Colonic mucosa (tissue), 4 donors: ENCODE measurements at regions not wholly inside any gene's neighbourhood (a gene's known extent, or its start where the extent isn't known, plus 50 kb on each side); places are given as distances from the start of the nearest gene placed in this dataset.

Source experiments
- DNase-seq: peaks from one replicate; pipeline ENCODE4 v3.0.0-alpha.2; 2020
- H3K27ac ChIP-seq: fragments of 200-600 bp; one replicate; pipeline ENCODE4 v1.8.0; 2021
- H3K27me3 ChIP-seq: fragments of 200-600 bp; one replicate; pipeline ENCODE4 v1.8.0; 2021
- H3K36me3 ChIP-seq: fragments of 200-600 bp; one replicate; pipeline ENCODE4 v1.8.0; 2021
- H3K4me1 ChIP-seq: fragments of 200-600 bp; one replicate; pipeline ENCODE4 v1.8.0; 2021; ENCODE audit warnings: mild to moderate bottlenecking
- H3K4me3 ChIP-seq: fragments of 200-600 bp; one replicate; pipeline ENCODE4 v1.8.0; 2021
- H3K9ac ChIP-seq, 2 donors: one replicate each; pipeline ENCODE4 v1.7.0; 2013; ENCODE audit warnings: control low read depth in 2 of 2, low read depth in 2 of 2, low read length in 2 of 2
- H3K9me3 ChIP-seq: fragments of 200-600 bp; one replicate; pipeline ENCODE4 v1.8.0; 2021
- intact Hi-C: fragments of 100-400 bp; cut with DNase I; formaldehyde crosslinking; loops from one replicate; pipeline ENCODE4 v1.14.1; 2022
- TF ChIP-seq, protein P1 (sequence below): fragments of 200-600 bp; IDR thresholded peaks from one replicate; pipeline ENCODE4 v1.8.0; 2022; ENCODE audit warnings: antibody characterized with exemption, mild to moderate bottlenecking
- donor health status: healthy.
- donor health status: DM: no; HTN: no; CAD: no.
- donor health status: DM: no; HTN: no; CAD: no.

DNA sequence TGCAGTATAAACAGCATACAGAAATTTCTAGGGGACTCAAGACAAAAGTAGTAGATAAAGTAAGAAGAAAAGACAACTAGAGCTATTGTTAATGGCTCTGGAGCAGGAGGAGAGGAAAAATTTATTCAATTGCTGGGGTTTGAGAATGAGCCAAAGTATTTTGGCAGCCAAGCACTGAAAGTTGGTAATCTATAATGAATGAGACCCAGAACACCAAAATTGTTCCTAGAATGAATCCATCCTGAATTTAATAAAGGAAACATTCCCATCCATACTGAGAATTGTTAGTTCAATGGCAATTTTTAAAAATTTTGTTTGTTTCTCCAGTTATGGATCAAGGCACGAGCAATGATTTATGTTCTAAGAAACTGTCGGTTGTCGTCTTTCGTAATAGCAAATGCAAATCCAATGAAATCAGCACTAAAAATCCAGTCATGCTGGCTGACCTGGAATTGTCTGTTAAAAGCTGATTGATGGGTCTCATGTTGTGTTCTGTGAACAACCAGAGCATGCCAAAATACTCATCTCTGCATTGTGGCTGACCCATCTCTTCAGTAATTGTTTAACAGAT, 170.9 kb upstream of the LMNTD1 start:
- H3K4me1 ChIP-seq: no peaks in the 10 kb centered on the region

DNA sequence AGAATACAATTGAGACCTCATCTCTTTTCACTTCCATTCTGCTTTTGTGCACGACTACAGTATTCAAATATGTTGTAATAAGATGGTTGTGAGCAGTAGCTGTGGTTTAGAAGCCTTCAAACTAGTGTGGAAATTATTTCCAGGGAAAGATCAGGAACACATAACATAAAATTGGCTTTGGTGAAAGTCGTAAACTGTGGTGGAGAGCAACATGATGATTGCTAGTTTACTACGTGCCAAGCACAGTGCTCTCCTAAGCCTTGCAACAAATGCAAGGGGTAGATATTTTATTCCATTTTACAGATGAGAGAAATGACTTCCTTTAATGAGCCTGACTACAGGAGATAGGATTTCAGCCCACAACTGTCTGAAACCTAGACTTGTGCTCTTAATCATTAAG, 172.4 kb upstream of the LMNTD1 start:
- intact Hi-C loops: no loop called here
- H3K27me3 ChIP-seq: no peaks in the 10 kb centered on the region
- no peak overlapping the region for H3K27ac ChIP-seq
- no peaks in the 10 kb centered on the region for H3K36me3 ChIP-seq
- H3K4me3 ChIP-seq: no peak overlapping the region
- no peak overlapping the region for H3K9ac ChIP-seq
- no peak for DNase-seq
- no peaks in the 10 kb centered on the region for H3K9me3 ChIP-seq
- H3K4me1 ChIP-seq: no peaks in the 10 kb centered on the region
- TF ChIP-seq, protein P1, sequence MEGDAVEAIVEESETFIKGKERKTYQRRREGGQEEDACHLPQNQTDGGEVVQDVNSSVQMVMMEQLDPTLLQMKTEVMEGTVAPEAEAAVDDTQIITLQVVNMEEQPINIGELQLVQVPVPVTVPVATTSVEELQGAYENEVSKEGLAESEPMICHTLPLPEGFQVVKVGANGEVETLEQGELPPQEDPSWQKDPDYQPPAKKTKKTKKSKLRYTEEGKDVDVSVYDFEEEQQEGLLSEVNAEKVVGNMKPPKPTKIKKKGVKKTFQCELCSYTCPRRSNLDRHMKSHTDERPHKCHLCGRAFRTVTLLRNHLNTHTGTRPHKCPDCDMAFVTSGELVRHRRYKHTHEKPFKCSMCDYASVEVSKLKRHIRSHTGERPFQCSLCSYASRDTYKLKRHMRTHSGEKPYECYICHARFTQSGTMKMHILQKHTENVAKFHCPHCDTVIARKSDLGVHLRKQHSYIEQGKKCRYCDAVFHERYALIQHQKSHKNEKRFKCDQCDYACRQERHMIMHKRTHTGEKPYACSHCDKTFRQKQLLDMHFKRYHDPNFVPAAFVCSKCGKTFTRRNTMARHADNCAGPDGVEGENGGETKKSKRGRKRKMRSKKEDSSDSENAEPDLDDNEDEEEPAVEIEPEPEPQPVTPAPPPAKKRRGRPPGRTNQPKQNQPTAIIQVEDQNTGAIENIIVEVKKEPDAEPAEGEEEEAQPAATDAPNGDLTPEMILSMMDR: no peak

More for the DNA sequence above, 170.9 kb upstream of the LMNTD1 start:
- no peak for DNase-seq
- H3K9ac ChIP-seq: no peak overlapping the region
- no peaks in the 10 kb centered on the region for H3K27me3 ChIP-seq
- intact Hi-C loops: no loop called here
- H3K4me3 ChIP-seq: no peak overlapping the region
- TF ChIP-seq, protein P1: no peak
- no peak overlapping the region for H3K27ac ChIP-seq
- H3K9me3 ChIP-seq: no peaks in the 10 kb centered on the region
- H3K36me3 ChIP-seq: no peaks in the 10 kb centered on the region

DNA sequence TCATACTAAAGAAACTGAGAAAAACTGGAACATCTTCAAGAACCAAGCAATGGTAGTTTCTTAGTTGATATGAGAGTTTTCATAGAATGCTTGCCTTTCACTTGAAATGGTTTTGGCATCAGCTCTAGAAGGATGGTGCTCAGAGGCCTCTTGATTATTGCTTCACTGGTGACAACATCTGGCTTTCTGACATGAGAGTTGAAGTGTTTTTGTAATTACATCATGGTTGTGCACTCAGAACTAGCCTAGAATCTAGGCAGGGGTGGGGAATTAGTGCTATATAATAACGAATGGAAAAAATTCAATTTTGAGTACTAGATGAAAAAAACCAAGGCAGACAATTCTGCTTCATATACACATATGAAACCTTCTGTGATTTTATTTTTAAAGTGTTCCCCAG, 172.8 kb upstream of the LMNTD1 start:
- no peaks in the 10 kb centered on the region for H3K36me3 ChIP-seq
- DNase-seq: no peak
- H3K4me3 ChIP-seq: no peak overlapping the region
- H3K27me3 ChIP-seq: no peaks in the 10 kb centered on the region
- no peak overlapping the region for H3K27ac ChIP-seq
- no peaks in the 10 kb centered on the region for H3K4me1 ChIP-seq
- TF ChIP-seq, protein P1: no peak
- intact Hi-C loops: no loop called here
- H3K9ac ChIP-seq: no peak overlapping the region
- H3K9me3 ChIP-seq: no peaks in the 10 kb centered on the region

DNA sequence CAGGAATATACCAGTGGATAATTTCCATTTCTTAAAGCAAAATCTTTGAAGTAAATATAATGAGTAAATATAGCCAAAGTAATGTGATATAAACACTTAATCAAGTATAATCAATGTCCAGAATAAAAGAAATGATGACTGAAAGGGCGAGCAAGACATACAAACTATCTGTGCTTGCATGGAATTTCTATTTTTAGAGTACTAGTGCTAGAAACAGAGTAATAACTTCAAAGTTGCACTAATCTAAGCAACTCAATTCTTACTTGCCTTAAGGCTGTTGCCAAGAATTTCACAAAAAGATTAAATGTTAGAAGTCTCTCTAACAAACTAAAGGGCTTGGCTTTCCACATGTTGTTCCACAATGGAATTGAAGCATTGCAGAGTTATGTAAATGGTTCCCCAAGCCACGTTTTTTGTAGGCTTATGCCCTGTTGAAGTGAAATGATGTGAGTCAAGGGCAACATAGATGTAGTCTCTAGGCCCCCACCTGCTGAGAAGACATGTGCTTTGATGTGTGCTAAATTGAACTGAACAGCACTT, 175.0 kb upstream of the LMNTD1 start:
- Histone ChIP-seq H3K27me3 (no peaks in the 10 kb centered on the region), H3K9me3 (no peaks in the 10 kb centered on the region), H3K27ac (no peak overlapping the region), H3K36me3 (no peaks in the 10 kb centered on the region), H3K4me1 (no peaks in the 10 kb centered on the region), H3K9ac (no peak overlapping the region), H3K4me3 (no peak overlapping the region)
- TF ChIP-seq, protein P1: no peak
- intact Hi-C loops: no loop called here
- no peak for DNase-seq

DNA sequence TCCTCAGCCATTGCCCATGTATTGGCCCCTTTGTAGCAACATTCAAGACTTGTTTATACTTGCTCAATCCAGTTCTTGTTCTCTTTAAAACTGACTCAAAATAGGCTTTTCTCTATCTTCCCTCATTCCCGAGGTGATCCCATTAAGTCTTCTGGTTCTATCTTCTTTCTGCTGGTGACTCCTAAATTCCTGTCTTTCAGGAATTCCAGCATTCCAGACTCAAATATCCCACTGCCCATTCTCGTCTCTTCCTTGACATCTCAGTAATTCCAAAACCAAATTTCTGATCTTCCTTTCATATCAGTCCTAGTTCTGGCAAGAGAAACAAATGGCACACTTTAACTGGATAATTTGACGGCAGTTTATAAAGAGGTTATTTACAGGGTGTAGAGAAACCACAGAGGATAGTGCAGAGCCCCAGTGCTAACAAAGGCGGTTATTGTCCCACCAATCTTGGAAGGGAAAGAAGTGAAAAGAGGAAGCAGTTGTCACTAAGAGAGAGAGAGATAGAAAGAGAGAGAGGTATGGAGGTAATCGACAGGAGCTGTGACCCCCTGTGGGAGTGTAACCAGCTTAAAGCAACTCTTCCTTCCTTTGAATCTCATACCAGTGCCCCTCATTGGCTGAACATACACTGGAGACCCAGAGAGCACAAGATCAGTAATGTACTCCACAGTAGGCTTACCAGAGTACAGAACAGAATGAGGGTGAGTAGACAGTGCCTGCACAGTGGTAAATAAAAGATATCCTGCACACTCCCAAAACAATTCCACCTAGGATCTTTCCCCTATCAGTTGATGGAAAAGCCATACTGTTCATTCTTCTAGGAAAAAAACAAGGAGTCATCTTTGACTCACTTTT, 177.6 kb upstream of the LMNTD1 start:
- Histone ChIP-seq H3K9ac (no peak overlapping the region), H3K4me3 (no peak overlapping the region), H3K27me3 (no peaks in the 10 kb centered on the region), H3K9me3 (no peaks in the 10 kb centered on the region), H3K4me1 (no peaks in the 10 kb centered on the region), H3K27ac (no peak overlapping the region), H3K36me3 (no peaks in the 10 kb centered on the region)
- TF ChIP-seq, protein P1: no peak
- no peak for DNase-seq
- intact Hi-C loops: no loop called here
